Endothelial cell (in vitro differentiated cells): ENCODE measurements at regions not wholly inside any gene's neighbourhood (a gene's known extent, or its start where the extent isn't known, plus 50 kb on each side); places are given as distances from the start of the nearest gene placed in this dataset.
"Not testable (repeated sequence)": the region's sequence is repeated elsewhere in the genome, so short reads cannot be mapped to it uniquely, and the experiment has no call there.

Source experiments
- DNase-seq: peaks from one replicate; pipeline ENCODE4 v3.0.0; 2021; ENCODE audit warnings: low spot score
- H3K27ac Mint-ChIP-seq: one replicate; pipeline ENCODE4 v1.8.0; 2021; ENCODE audit warnings: mixed read lengths, inconsistent platforms; ENCODE audit not compliant: unreplicated experiment
- H3K27me3 Mint-ChIP-seq: one replicate; pipeline ENCODE4 v1.8.0; 2021; ENCODE audit warnings: mild to moderate bottlenecking, moderate library complexity, mixed read lengths, inconsistent platforms; ENCODE audit not compliant: unreplicated experiment
- H3K36me3 Mint-ChIP-seq: one replicate; pipeline ENCODE4 v1.8.0; 2021; ENCODE audit warnings: mild to moderate bottlenecking, low read depth, mixed read lengths, inconsistent platforms; ENCODE audit not compliant: unreplicated experiment
- H3K4me1 Mint-ChIP-seq: one replicate; pipeline ENCODE4 v1.8.0; 2021; ENCODE audit warnings: mild to moderate bottlenecking, mixed read lengths, inconsistent platforms; ENCODE audit not compliant: unreplicated experiment
- H3K4me3 Mint-ChIP-seq: one replicate; pipeline ENCODE4 v1.8.0; 2021; ENCODE audit warnings: mild to moderate bottlenecking, mixed read lengths, inconsistent platforms; ENCODE audit not compliant: unreplicated experiment
- H3K9me3 Mint-ChIP-seq: one replicate; pipeline ENCODE4 v1.8.0; 2021; ENCODE audit warnings: mixed read lengths, inconsistent platforms; ENCODE audit not compliant: unreplicated experiment
- CTCF ChIP-seq: fragments of 200-600 bp; sonication (generic); IDR thresholded peaks from one replicate; pipeline ENCODE4 v1.5.0; 2021; ENCODE audit warnings: antibody characterized with exemption; ENCODE audit not compliant: unreplicated experiment

GRCh38 chr4:60400593-60400992, 799.5 kb upstream of the ADGRL3 start:
- no peak for TF ChIP-seq CTCF
- no peak for DNase-seq
- H3K27ac Mint-ChIP-seq, result no peak overlapping the region
- no peaks in the 10 kb centered on the region for H3K9me3 Mint-ChIP-seq
- H3K4me3 Mint-ChIP-seq, result no peak overlapping the region
- no peaks in the 10 kb centered on the region for H3K36me3 Mint-ChIP-seq
- no peaks in the 10 kb centered on the region for H3K27me3 Mint-ChIP-seq
- peaks cover 2% of the 10 kb centered on the region for H3K4me1 Mint-ChIP-seq

GRCh38 chr4:60404027-60404426, 796.1 kb upstream of the ADGRL3 start:
- H3K36me3 Mint-ChIP-seq, result no peaks in the 10 kb centered on the region
- TF ChIP-seq CTCF, result no peak
- H3K9me3 Mint-ChIP-seq, result no peaks in the 10 kb centered on the region
- no peaks in the 10 kb centered on the region for H3K27me3 Mint-ChIP-seq
- H3K27ac Mint-ChIP-seq, result no peak overlapping the region
- H3K4me1 Mint-ChIP-seq, result no peaks in the 10 kb centered on the region
- DNase-seq, result no peak
- H3K4me3 Mint-ChIP-seq, result no peak overlapping the region

GRCh38 chr4:60422439-60422838, 777.7 kb upstream of the ADGRL3 start:
- no peak overlapping the region for H3K27ac Mint-ChIP-seq
- H3K4me1 Mint-ChIP-seq, result no peaks in the 10 kb centered on the region
- no peak for TF ChIP-seq CTCF
- H3K36me3 Mint-ChIP-seq, result no peaks in the 10 kb centered on the region
- H3K27me3 Mint-ChIP-seq, result peaks cover 5% of the 10 kb centered on the region
- H3K4me3 Mint-ChIP-seq, result no peak overlapping the region
- H3K9me3 Mint-ChIP-seq, result no peaks in the 10 kb centered on the region
- no peak for DNase-seq

GRCh38 chr4:60423573-60424184, 776.4 kb upstream of the ADGRL3 start:
- DNase-seq, H3K36me3 Mint-ChIP-seq, H3K27ac Mint-ChIP-seq, H3K4me3 Mint-ChIP-seq, H3K4me1 Mint-ChIP-seq, H3K27me3 Mint-ChIP-seq, H3K9me3 Mint-ChIP-seq: not testable (repeated sequence)

- no peak for DNase-seq
- TF ChIP-seq CTCF, result no peak
- no peaks in the 10 kb centered on the region for H3K4me1 Mint-ChIP-seq
- H3K4me3 Mint-ChIP-seq, result no peak overlapping the region
- no peaks in the 10 kb centered on the region for H3K36me3 Mint-ChIP-seq
- no peak overlapping the region for H3K27ac Mint-ChIP-seq
- H3K27me3 Mint-ChIP-seq, result no peaks in the 10 kb centered on the region
- H3K9me3 Mint-ChIP-seq, result no peaks in the 10 kb centered on the region
Observed at GRCh38 chr4:60432911-60433310, 767.2 kb upstream of the ADGRL3 start.
